ENCODE measurements at regions not wholly inside any gene's neighbourhood (a gene's known extent, or its start where the extent isn't known, plus 50 kb on each side); places are given as distances from the start of the nearest gene placed in this dataset.
"Not testable (repeated sequence)": the region's sequence is repeated elsewhere in the genome, so short reads cannot be mapped to it uniquely, and the experiment has no call there.

DNA sequence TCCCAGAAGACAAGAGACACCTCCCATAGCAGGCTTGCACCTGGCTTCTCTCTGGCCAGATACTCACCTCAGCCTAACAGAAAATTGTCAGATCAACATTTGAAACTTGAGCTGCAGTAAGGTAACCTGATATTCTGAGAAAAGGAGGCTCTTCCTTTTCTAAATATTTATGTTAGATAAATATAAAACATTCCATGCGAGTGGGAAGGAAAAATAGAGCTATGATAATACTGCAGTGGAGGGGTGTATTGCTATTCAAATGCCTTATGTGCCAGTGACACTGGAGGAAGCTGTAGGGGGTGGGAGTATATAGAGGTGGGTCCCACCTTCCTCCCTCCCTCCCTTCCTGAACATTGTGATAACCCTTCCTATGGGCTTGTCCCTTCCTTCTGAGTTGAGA lies 515.5 kb upstream of the CHAC2 start:
- DNase-seq = no peak

DNA sequence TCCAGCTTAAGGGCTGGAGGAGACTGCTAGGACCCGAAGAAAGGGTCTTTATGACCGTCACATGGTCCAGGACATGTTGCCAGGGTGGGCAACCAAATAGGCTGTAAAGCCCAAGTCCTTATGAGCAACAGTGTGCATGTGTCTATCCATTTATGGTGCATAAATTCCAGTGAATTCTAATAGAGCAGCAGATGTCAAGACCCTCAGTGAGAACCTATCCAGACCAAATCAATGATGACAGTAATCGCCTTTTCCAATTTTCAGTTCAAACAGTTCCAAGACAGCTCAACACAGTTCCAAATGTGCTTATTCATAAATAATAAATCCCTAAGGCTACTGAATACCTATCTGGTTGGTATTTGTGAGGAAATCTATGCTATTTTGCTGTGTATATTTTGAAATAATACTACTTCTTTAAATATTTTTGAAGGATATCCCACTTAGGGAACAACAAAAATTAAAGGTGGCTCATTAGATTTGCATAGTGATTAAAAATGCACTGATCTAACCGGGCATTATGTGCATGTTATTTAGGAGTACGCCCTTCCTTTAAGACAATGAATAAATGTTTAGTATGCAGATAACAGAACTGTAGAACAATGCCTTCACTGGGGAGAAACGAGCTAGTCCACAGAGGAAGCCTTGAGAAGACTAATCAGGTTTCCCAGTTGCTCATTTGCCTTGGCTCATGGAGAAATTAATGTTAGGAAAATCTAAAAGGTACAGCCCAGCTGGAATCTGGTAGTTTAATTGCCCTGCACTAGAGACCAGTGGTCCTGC lies 519.5 kb upstream of the CHAC2 start:
- no peak for DNase-seq

DNA sequence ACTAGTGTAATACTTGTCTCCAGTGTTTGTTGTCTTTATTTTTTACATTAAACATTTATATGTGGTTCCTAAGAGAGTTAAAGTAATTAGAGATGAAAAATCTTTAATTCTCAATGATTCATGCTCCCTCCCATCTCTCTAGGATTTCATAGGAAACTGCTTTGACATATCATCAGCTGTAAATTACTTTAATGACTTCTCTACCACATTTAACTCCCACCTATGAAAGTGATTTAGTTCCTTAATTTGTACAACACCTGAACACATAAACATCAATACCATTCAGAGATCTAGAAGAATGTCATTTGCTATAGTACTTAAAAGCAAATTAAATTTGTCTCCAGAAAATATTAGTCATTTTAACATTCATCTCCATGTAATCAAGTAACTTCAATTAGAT lies 524.2 kb upstream of the CHAC2 start:
- DNase-seq = no peak

- no peak for DNase-seq
Observed at GRCh38 chr2:53242090-53242489, 525.5 kb upstream of the CHAC2 start.

- no peak for DNase-seq
Observed at GRCh38 chr2:53235836-53236582, 531.6 kb upstream of the CHAC2 start.

- no peak for DNase-seq
Observed at GRCh38 chr2:53234548-53234903, 533.1 kb upstream of the CHAC2 start.

DNA sequence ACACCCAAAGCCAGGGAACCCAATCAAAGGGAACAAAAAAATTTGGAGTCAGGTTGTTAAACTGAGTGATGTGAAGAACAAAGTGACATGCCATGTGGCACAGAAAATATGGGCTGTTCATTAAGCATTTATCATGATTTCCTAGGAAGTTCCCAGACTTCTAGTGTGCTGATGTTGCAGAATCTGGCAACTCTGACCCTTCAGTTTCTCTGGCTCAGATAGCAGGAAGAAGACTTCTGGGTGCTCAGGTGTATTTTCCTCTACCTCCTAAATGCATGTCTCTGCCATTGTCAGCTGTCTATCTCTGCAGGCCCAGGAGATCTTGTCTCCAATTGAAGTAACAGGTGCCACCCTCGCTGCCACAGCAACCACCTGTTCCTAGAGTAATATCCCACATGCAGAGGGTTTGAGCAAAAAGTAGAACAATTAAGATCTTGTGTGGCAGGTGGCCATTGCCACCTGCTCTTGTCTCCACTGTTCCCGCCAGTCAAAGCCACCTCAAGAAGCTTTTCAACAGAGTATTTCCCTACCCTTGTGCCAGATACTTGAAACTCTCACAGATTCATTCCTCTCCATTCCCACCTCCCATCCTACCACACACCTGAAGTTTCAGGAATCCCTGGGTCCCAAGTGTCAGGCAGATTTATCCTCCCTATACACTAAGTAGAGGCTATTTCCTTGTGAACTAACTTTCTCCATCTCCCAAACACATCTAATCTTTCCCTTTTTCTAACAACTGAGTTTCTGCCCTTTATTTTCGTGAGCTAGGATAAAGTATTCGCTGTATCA lies 533.7 kb upstream of the CHAC2 start:
- DNase-seq = no peak

DNA sequence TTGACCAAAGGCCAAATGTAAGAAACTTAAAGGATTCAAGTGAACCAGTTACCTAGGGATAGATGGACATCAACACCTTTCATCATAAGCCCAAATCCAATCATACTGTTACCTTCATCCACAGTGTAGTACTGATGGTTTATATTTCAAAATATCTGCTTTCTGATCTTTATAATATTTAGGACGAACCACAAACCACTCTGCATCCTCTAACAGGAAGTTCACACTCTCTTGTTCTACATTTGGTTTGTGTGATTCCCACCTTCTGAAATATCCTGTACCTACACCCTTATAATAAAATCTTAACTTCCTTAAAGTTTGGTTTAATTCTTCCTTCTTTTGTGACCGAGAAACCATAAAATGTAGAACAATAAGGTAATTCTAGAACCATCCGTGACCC lies 535.7 kb upstream of the CHAC2 start:
- DNase-seq = no peak

DNA sequence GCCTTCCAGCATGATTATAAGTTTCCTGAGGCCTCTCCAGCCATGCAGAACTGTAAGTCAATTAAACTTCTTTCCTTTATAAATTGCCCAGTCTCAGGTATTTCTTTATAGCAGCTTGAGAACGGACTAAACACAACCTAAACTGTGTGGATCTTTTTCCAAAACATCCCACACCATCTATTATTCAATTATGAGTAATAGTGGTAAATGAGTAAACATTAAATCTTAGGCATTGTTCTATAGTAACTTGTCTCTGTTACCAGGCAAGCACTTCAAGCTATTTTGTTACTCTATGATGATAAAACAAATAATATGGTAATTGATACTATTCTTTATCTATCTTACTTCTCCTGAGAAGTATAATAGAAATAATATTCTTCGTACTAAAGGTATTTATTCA lies 536.9 kb upstream of the CHAC2 start:
- no peak for DNase-seq

DNA sequence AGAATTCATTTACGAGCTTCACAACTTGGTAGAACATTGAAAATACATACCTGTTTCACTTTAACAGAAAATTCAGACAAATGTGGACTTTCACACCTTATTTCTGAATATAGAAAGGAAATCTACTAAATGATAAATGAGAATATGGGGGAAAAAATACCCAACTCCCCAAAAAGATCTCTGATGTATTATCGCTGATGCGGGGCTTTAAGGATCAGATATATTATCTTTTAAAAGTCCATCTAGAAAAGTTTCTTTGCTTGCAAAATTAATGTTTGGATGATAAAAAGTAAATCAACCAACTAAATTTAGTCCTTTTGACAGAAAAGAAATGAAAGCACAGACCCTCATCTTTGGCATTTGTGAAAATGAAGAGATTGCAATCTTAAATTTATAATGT lies 540.1 kb upstream of the CHAC2 start:
- DNase-seq = no peak

DNA sequence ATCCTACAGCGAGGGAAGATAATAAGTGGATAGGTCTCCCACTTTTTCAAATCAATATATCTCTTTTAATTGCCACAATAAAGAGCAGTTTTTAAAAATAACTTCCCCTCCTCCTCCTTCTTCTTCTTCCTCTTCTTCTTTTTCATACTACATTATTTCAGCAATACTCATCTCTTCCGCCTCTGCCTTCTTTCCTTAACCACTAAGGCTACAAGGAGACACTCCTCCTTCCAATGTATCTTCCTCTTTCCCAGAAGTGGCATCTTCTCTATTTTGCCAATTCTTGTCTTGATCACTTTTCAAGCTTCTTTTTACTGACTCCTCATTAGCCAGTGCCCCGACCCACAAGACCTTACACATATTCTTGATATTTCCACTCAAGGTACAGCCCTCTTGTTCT lies 546.6 kb upstream of the CHAC2 start:
- no peak for DNase-seq

DNA sequence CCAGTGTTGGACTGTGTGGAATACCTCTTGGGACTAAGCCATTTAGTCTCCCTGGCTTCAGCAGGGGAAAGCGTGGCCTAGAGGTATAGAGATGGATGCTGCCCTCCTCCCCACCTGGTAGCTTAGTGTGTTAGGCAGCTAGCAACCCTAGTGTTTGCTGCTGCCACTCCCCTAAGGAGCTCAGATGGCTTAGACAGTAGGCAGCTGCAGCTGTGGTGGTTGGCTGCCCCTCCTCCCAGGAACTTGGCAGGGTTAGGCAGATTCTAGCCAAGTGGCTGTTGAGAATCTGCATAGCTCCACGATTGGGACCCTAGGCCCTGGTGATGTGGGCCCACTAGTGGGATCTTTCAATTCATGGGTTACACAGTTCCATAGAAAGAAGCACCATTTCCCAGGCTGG lies 550.4 kb upstream of the CHAC2 start:
- DNase-seq = no peak

DNA sequence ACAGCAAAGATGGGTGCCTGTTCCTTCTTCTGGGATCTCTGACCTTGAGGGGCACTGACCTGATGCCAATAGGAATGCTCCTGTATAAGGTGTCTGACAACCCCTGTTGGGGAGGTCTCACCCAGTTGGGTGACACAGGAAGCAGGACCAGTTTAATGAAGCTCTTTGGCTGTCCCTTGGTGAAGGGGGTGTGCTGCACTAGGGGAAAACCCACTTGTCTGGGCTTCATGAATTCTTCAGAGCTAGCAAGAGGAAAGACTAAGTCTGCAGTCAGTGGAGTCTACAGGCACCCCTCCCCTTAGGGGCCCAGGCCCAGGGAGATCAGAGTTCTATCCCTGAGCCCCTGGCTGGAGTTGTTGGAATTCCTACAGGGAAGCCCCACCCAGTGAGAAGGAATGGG lies 550.8 kb upstream of the CHAC2 start:
- no peak for DNase-seq

DNA sequence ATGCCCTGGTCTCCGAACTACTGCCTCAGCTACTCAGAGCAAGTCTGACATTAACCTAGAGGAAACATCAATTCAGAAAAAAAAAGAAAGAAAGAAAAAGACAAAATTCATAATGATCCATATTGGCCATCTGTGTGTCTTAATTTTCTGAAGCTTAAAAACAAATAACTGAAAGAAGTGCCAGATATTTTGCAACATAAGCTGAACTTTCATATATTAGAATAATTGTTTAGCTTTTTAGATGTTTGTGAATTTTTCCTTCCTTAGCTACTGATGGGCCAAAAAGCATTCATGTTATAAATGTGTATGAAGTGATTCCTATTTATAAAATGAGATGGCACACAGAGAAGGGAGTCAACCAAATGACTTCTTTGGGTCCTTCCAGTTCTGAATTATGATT lies 555.0 kb upstream of the CHAC2 start:
- DNase-seq = no peak

DNA sequence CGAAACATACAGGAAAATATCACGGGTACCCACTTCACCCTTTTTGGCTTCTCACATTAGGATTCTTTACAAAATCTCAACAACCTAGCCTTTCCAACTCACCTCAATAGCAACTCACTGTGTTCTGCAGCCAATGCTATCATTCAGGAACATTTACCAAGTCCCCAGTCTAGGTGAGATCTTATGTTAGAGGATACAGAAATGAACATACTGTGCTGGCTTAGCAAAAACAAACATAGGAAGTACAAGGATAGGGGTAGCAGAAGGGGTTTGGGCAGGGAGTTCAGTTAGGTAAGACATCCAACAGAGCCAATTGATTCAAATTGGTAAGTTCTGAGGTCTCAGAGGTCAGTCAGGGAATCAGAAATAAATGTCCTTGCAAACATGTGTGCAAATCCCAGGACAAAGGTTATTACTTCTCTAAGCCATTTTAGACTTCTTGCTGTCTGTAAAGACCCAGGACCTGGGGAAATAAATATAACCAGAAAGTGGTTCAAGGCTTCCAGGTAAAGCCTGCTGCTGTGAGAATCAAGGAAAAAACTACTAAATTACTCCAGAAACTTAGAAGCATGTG lies 556.3 kb upstream of the CHAC2 start:
- DNase-seq = no peak

DNA sequence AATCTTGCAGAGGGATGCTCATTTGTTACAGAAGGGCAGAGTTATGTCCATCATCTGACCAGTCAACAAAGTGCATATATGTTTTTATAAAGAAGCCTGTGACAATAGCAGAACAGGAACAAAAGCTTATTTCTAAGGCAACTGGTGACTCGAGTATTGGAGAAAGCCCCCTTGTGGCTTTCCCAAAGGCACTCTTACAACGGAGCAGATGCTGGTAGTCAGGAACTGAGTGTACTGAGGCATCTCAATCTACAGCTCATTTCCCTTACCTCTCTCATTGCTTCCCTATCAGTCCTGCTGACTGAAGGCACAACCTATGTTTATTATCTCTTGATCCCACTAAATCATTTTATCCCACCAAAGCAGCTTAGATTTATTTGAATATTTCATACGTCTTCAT lies 557.1 kb upstream of the CHAC2 start:
- DNase-seq = no peak

GRCh38 chr2:53209679-53210458 lies 557.7 kb upstream of the CHAC2 start:
- DNase-seq = no peak

GRCh38 chr2:53208815-53209214 lies 558.8 kb upstream of the CHAC2 start:
- no peak for DNase-seq

DNA sequence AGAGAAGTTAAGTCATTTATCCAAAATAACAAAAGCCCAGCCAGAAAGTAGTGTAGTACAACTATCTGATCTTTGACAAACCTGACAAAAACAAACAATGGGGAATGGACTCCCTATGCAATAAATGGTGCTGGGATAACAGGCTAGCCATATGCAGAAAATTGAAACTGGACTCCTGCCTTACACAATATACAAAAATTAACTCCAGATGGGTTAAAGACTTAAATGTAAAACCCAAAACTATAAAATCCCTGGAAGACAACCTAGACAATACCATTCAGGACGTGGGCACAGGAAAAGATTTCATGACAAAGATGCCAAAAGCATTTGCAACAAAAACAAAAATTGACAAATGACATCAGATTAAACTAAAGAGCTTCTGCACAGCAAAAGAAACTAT lies 561.4 kb upstream of the CHAC2 start:
- DNase-seq = not testable (repeated sequence)

GRCh38 chr2:53202063-53202462 lies 565.5 kb upstream of the CHAC2 start:
- no peak for DNase-seq

- DNase-seq = no peak
Observed at GRCh38 chr2:53200072-53200471, 567.5 kb upstream of the CHAC2 start.

- no peak for DNase-seq
Observed at GRCh38 chr2:53188851-53189510, 578.6 kb upstream of the CHAC2 start.

Measured in activated naive CD4-positive, alpha-beta T cell treated with Interleukin-2 at 50 U/mL for 16 hours (primary cell).